K562 (cell line): ENCODE measurements at regions not wholly inside any gene's neighbourhood (a gene's known extent, or its start where the extent isn't known, plus 50 kb on each side); places are given as distances from the start of the nearest gene placed in this dataset.

Source experiments
- ATAC-seq: fragments of 200-7000 bp; cut with Tn5 transposase; 3 replicates; pipeline ENCODE4 v1.9.1; 2020; ENCODE audit warnings: moderate library complexity
- BruUV-seq: library from RNA; stranded (reverse); fragments of 400-500 nt; replicated peaks from 2 replicates; lab custom pipeline; 2021; lab: Mats Ljungman, UMichigan
- CTCF ChIA-PET: fragments of 300-600 bp; formaldehyde crosslinking; extraction: SDS; loops from one replicate; lab custom pipeline; 2021; ENCODE audit warnings: low intra/inter-chr PET ratio; lab: Yijun Ruan, JAX
- POLR2A ChIA-PET: fragments of 300-600, 350-650 bp; sonication (Branson Sonifier 250); formaldehyde crosslinking; extraction: SDS; loops from one replicate; lab custom pipeline; 2021; ENCODE audit warnings: antibody characterized with exemption, inconsistent platforms; lab: Yijun Ruan, JAX
- DNase-seq, 4 experiments: peaks; one replicate each; pipeline versions ENCODE4 v3.0.0 to v3.0.0-alpha.2; 2011 to 2018; ENCODE audit warnings: low spot score in 3 of 4, mixed read lengths in 3 of 4; ENCODE audit errors: extremely low read depth in 1 of 4
- FAIRE-seq: peaks from 2 replicates; lab custom pipeline; 2011; peaks lifted over from hg19 to GRCh38; lab: Jason Lieb, UNC
- H2AFZ ChIP-seq: 2 replicates; pipeline ENCODE4 v1.6.0; 2011; ENCODE audit warnings: low read depth, low read length, control low read depth, inconsistent platforms
- H3K27ac ChIP-seq: fragments of 200-600 bp; 3 replicates; pipeline ENCODE4 v1.8.0; 2011; ENCODE audit warnings: low read depth, mild to moderate bottlenecking, control low read depth, inconsistent platforms, low read length, moderate library complexity, mixed read lengths; ENCODE audit errors: extremely low read depth
- H3K27me3 ChIP-seq, 2 experiments: fragments of 300-600 bp in 1 of 2; 2 replicates in 1 of 2; 3 replicates in 1 of 2; pipeline versions ENCODE4 v1.6.0 to v1.8.0; 2011; ENCODE audit warnings: inconsistent platforms in 2 of 2, low read length in 2 of 2, mild to moderate bottlenecking in 1 of 2, mixed read lengths in 1 of 2, moderate library complexity in 1 of 2; ENCODE audit not compliant: control insufficient read depth in 2 of 2, insufficient read depth in 2 of 2
- H3K36me3 ChIP-seq: fragments of 300-600 bp; 3 replicates; pipeline ENCODE4 v1.8.0; 2011; ENCODE audit warnings: mild to moderate bottlenecking, low read length, inconsistent platforms; ENCODE audit not compliant: control insufficient read depth, insufficient read depth
- H3K4me1 ChIP-seq, 2 experiments: fragments of 200-600 bp in 1 of 2; replicated peaks in 1 of 2; 2 replicates in 1 of 2; 3 replicates in 1 of 2; pipeline versions ENCODE4 v1.5.1 to v1.8.0; 2011; ENCODE audit warnings: inconsistent platforms in 2 of 2, low read length in 2 of 2, mild to moderate bottlenecking in 1 of 2, mixed read lengths in 1 of 2, moderate library complexity in 1 of 2; ENCODE audit not compliant: control insufficient read depth in 2 of 2, insufficient read depth in 2 of 2
- H3K4me2 ChIP-seq: 2 replicates; pipeline ENCODE4 v1.6.1; 2011; ENCODE audit warnings: low read length, control low read depth, inconsistent platforms, mixed read lengths; ENCODE audit not compliant: insufficient read depth
- H3K4me3 ChIP-seq: fragments of 200-600 bp; sonication (generic), shearing (Covaris generic); 2 replicates; pipeline ENCODE4 v1.5.1; 2016; ENCODE audit warnings: control low read depth, inconsistent platforms
- H3K79me2 ChIP-seq: fragments of 200-600 bp; 3 replicates; pipeline ENCODE4 v1.8.0; 2011; ENCODE audit warnings: low read length, inconsistent platforms; ENCODE audit not compliant: control insufficient read depth, insufficient read depth
- H3K9ac ChIP-seq, 2 experiments: 2 replicates each; pipeline versions ENCODE4 v1.6.0 to v1.6.1; 2011; ENCODE audit warnings: low read depth in 2 of 2, low read length in 2 of 2, control low read depth in 1 of 2, inconsistent platforms in 1 of 2, mild to moderate bottlenecking in 1 of 2, mixed read lengths in 1 of 2; ENCODE audit not compliant: insufficient read depth in 1 of 2
- H3K9me1 ChIP-seq: one replicate; pipeline ENCODE4 v1.6.0; 2011; ENCODE audit warnings: inconsistent platforms, mild to moderate bottlenecking, low read length, moderate library complexity; ENCODE audit not compliant: control insufficient read depth, insufficient read depth
- H3K9me3 ChIP-seq: replicated peaks from 2 replicates; pipeline ENCODE4 v1.5.1; 2011; ENCODE audit warnings: low read depth, low read length, inconsistent platforms; ENCODE audit not compliant: control insufficient read depth, insufficient read depth
- H4K20me1 ChIP-seq: replicated peaks from 2 replicates; pipeline ENCODE4 v1.6.1; 2011; ENCODE audit warnings: low read length, inconsistent platforms, mixed read lengths; ENCODE audit not compliant: control insufficient read depth, insufficient read depth
- CREM ChIP-seq: IDR thresholded peaks from 2 replicates; pipeline ENCODE4 v1.6.1; 2014; ENCODE audit warnings: antibody characterized with exemption, low read depth
- EP400 ChIP-seq: fragments of 450-650 bp; IDR thresholded peaks from 2 replicates; pipeline ENCODE4 v1.6.1; 2017; ENCODE audit warnings: antibody characterized with exemption, mild to moderate bottlenecking, moderate library complexity
- ETS2 ChIP-seq: IDR thresholded peaks from 2 replicates; pipeline ENCODE4 v1.6.1; 2016; ENCODE audit warnings: borderline replicate concordance, missing genetic modification characterization, mild to moderate bottlenecking, moderate library complexity, missing compliant biosample characterization; ENCODE audit not compliant: poor library complexity, severe bottlenecking
- GABPA ChIP-seq: fragments of 200-800 bp; sonication (Bioruptor generic); conservative IDR thresholded peaks from 2 replicates; pipeline ENCODE4 v1.6.1; 2016; ENCODE audit warnings: low read depth, missing genetic modification characterization, missing compliant biosample characterization
- IFI16 ChIP-seq: fragments of 250-450 bp; sonication (Bioruptor Pico); IDR thresholded peaks from 2 replicates; pipeline ENCODE4 v2.1.2; 2022; ENCODE audit warnings: mild to moderate bottlenecking, inconsistent platforms
- KLF16 ChIP-seq: IDR thresholded peaks from 2 replicates; pipeline ENCODE4 v1.6.1; 2016; ENCODE audit warnings: antibody characterized with exemption
- POLR2B ChIP-seq: fragments of 450-650 bp; IDR thresholded peaks from 2 replicates; pipeline ENCODE4 v1.6.1; 2018; ENCODE audit warnings: low read depth; ENCODE audit not compliant: partially characterized antibody
- SP2 ChIP-seq: IDR thresholded peaks from 2 replicates; pipeline ENCODE4 v1.6.1; 2011; ENCODE audit warnings: mild to moderate bottlenecking, low read depth, low read length, moderate library complexity; ENCODE audit not compliant: poor library complexity, severe bottlenecking; ENCODE audit errors: extremely low read depth
- ZNF124 ChIP-seq: sonication (generic); formaldehyde crosslinking; IDR thresholded peaks from 2 replicates; pipeline ENCODE4 v1.8.1; 2022; ENCODE audit warnings: missing genetic modification reagents
- in situ Hi-C: fragments of 300-500 bp; cut with MboI; formaldehyde crosslinking; loops from 4 replicates; pipeline ENCODE4 v1.15.0; 2018; ENCODE audit warnings: inconsistent platforms, mixed read lengths
- intact Hi-C: fragments of 100-400 bp; cut with micrococcal nuclease; formaldehyde crosslinking; loops from 2 replicates; pipeline ENCODE4 v1.14.2; 2022

- TF ChIP-seq ETS2 (tag) (no peak), EP400 (no peak), CREM (no peak)
Observed at GRCh38 chr2:146997945-146998344, 846.9 kb upstream of the ACVR2A start (continued).

GRCh38 chr2:146997488-146997887 lies 847.3 kb upstream of the ACVR2A start:
- Histone ChIP-seq H4K20me1 (no peaks in the 10 kb centered on the region), H3K27ac (no peak overlapping the region), H3K4me2 (no peak overlapping the region), H3K9me3 (no peaks in the 10 kb centered on the region), H3K4me3 (no peak overlapping the region), H3K36me3 (no peaks in the 10 kb centered on the region), H2AFZ (no peak overlapping the region), H3K9me1 (no peaks in the 10 kb centered on the region), H3K4me1 (no peaks in the 10 kb centered on the region), H3K9ac (no peak overlapping the region), H3K27me3 (no peaks in the 10 kb centered on the region), H3K79me2 (no peaks in the 10 kb centered on the region)
- no peak for ATAC-seq
- no peak for FAIRE-seq
- intact Hi-C loops: no loop called here
- CTCF ChIA-PET: no interaction called here
- TF ChIP-seq SP2: no peak
- no peak for TF ChIP-seq KLF16
- no peak for TF ChIP-seq GABPA
- TF ChIP-seq POLR2B: no peak
- TF ChIP-seq ZNF124 (CRISPR knock-in tag): no peak
- TF ChIP-seq IFI16 (CRISPR knock-in tag): no peak
- BruUV-seq: no TSS peak
- in situ Hi-C loops: no loop called here
- DNase-seq: no peak
- POLR2A ChIA-PET: no interaction called here
